GM19193 (cell line): ENCODE measurements at regions not wholly inside any gene's neighbourhood (a gene's known extent, or its start where the extent isn't known, plus 50 kb on each side); places are given as distances from the start of the nearest gene placed in this dataset.

Experiments used
- POLR2A ChIP-seq: IDR thresholded peaks from 4 replicates; pipeline ENCODE4 v1.6.1; 2011; ENCODE audit not compliant: insufficient read depth, insufficient read length; ENCODE audit errors: extremely low read depth

DNA sequence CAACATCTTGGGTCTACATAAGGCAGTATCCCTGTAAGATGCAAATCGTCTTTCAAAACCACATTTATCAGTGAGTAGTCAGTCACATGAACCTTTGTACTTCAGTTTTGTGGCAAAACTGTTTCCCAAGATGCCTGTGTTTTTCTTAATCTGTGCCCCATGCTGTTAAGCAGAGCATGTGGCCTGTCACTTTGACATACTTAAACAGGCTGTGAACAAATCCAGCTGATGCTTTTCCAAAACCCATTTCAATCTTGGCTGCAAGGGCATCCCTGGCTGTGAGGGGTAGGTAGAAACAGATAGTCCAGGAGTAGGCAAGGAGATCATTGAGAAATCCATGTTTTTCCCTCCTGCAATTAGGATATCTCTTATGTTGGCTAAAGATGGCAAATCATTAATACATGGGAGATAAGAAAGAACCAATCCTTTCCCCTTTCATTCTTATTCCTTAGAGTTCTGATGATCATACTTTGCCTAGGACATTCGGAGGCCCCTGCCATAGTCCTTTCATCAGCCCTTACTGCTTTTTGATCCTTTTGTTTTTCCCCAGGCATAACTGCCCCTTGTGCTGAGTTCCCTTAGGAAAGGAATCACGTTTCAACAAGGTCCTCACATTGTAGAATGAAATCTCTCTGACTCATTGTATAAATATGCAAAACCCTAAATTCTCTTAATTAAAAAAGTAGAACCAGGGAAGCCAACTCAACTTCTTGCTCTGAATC is 121.1 kb upstream of the EEA1 start:
- no peak for TF ChIP-seq POLR2A

DNA sequence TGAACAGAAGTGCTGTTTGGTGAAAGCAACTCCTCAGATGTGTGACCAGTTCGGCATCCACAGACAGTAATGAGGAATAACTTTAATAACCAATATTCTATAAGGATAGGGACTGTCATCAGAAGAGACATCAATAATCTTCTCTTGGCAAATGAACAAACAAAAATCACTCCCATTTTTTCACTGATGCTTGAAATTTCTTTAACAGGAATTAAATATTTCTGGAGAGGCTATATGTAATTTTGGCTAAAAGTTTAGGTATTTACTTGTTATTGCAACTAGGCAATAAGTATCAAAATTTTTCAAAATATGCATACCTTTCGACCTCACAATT is 121.6 kb upstream of the EEA1 start:
- TF ChIP-seq POLR2A, result no peak

DNA sequence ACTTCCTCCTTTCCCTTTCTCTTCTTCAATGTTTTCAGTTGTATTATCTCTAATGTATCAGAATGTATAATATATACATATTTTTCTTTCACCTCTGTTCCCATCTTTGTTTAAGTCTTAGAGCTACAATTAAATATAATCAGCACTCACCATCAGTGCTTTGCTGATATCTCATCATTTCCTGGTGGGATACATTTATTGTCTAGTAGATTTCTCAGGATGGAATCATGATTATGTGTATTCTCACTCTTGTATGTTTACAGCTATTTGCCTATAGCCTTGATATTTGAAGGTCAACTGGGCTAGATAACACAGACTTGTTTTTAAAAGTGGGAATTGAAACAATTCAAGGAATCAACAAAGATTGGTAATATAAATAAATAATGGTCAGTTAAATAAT is 124.9 kb upstream of the EEA1 start:
- TF ChIP-seq POLR2A, result no peak

DNA sequence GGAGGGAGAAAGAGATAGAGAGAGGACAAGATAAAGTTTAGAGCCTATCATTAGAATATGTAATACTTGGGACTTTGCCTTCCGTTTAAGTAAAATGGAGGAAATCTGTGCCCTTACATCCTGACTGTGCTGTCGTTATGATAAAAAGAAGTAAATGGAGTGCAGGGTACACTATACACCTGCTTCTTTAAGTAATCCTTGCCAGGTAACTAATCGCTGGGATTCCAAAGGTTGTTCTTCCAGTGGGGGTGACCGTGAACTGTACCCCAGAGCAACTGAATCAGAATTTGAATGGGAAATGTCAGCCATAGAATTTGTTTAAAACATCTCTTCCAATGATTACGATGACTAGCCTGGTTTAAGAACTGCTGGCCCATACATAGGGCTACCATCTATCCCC is 126.1 kb upstream of the EEA1 start:
- TF ChIP-seq POLR2A, result no peak

DNA sequence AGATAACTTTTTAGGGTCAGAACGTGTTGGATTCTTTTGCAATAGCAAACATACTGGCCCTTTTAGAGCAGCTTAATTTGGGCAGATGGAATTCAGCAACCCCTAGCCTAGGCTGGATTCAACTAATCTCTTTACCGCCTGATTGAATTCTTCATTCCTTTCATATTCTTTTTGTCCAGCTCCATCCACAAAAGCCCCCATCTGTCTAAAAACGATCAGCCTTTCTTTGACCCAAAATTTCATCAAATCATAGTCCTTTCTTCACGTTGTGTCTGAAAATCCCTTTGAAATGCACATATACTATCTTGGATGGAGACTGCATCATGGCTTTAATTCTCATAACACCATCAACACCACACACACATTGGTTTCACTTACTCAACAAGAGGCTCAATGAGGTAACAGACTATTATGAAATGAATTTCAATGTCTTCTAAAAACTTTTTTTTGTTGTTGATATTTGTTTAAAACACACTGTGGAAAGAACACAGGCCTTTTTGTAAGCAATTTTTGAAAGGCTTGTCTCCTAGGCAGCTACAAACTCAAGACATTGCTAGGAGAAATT is 128.0 kb upstream of the EEA1 start:
- no peak for TF ChIP-seq POLR2A

DNA sequence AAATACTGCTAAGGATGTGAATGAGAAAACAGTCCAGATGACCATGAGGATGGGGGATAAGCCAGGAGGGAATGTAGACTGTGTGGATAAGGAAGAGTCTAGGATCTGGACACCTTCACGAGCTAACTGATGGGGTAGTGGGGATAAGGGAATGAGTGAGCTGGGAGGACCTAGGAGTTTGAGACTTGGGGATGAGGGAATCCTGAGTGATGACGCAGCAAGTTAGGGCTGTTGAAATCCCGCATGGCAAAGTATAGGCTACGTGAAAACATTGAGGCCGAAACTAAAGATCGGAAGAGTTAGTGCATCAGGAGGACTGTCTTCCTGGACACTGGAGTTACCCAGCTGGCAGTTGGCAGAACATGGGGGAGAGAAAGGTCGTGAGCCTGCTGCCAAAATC is 129.2 kb upstream of the EEA1 start:
- no peak for TF ChIP-seq POLR2A

DNA sequence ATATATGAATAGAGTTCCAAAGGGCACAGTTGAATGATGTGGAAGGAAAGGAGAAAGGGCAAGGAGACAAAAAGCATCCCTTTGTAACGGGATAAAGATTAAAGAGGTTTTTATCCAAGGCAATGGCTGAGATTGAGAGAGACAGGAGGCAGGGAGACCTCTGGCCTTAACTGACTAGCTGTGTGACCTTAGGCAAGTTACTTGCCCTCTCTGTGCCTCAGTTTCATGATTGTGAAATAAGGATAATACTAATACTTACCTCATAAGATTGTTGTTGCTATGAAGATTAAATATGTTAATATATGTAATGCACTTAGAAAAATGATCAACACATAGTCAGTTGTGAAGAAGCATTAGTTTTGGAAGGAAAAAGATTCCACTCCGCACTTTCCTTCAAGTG is 130.2 kb upstream of the EEA1 start:
- no peak for TF ChIP-seq POLR2A

DNA sequence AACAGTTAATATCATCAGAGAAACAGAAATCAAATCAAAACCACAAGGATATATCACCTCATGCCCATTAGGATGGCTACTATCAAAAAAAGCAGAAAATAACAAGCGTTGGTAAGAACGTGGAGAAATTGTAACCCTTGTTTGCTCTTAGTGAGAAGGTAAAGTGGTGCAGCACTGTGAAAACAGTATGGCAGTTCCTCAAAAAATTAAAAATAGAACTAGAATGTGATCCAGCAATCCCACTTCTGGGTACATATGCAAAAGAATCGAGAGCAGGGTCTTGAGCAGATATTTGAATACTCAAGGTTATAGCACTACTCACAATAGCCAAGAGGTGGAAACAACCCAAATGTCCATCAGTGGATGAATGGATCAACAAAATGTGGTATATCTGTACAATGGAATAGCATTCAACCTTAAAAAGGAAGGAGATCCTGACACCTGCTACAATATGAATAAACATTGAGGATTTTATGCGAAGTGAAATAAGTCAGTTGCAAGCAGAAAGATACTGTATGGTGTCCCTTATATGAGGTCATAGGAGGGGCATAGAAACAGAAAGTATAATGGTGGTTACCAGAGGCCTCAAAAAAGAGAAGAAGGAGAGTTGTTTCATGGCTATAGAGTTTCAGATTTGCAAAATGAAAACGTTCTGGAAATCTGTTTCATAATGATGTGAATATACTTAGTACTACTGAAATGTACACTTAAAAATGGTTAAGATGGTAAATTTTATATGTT is 131.0 kb upstream of the EEA1 start:
- no peak for TF ChIP-seq POLR2A

DNA sequence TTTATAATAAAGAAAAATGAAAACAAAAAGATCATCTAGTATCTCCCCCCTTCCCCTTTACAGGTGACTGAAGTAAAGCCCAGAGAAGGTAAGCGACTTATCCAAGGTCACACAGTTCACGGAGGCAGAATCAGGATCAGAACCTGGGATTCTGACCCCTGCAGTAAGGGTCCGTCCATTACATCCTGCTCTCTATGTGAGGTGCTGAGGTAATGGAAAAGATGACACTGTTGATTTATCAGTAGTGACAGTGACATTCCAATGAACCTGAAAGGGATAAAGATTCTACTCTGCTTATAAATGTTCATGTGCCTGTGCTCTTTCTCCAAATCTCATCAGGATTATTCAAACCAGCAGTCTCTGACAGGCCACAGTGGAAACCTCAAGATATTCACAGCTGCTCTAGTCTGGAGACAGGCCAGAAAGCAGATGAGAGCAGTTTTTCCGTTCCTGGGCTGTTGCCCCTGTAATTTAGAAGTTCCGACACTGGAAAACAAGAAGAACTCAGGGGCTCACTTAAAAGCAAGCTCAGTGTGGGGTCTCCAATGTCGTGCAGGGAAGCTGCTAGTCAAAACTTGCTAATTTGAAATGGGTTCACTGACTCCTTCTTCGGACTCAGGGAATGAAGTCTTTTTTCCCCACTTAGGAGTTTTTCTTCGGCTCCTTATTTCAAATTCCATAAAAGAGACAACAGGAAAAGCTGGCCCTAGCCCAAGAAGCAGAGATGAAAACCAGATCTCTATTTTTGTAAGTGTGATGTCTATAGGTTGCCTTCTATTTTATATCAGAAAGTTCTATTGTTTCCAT is 131.8 kb upstream of the EEA1 start:
- no peak for TF ChIP-seq POLR2A

DNA sequence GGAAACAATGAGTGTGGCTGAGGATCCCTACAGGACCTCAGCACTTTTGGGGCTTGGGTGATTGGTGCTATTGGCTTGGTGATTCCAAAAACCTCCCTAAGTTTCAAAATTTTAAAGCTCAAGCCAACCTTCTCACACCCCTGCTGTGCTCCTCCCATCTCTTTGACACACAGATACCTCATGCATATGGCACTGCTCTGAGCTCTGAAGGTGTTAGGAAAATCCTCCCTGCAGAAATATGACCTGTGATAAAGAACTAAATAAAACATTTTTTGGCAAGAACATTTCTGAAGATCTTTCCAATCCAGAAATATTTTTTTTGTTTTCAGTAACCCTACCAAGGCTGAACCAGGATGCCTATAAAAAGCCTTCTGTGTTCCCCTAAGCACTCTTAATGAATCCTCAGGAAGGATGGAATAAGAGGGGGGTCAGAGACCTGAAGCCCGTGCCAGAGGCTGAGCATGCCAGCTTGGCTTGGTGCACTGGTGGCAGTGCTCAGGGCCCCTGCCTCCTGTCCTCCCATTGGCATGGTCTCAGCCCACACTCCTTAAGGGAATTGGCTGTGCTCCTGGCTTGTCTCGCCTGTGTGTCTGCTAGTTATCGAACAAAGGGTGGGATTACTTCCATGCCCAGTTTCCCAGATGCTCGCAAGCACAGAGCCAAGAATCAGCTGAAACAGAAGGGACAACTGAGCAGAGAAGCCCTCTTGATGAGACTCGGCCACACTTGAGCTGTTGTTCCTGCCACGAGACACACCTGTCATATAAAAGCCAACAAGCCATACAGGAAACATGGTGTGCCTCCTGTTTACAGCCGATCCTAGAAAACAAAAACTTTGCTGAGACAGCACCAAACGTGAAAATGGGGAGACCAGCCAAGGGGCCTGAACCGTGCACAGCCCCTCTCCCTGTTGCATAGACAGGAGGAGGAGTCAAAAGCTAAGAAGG is 132.7 kb upstream of the EEA1 start:
- no peak for TF ChIP-seq POLR2A

DNA sequence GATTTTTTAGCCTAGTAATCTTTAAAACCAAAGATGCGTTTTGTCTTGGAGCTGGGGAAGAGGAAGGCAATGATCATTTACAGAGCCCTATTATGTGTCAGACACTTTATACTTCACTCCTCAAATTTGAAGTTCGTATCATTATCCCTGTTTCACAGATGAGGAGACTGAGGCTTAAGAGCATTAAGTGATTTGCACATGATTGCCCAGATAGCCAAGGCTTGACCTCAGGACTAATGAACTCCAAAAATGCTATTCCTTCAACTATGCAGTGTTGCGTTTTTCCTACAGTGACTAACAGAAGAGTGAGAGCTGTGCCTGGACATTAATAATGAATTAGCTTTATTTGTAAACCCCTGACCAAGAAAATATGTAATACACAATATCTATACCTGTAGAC is 136.8 kb upstream of the EEA1 start:
- no peak for TF ChIP-seq POLR2A

DNA sequence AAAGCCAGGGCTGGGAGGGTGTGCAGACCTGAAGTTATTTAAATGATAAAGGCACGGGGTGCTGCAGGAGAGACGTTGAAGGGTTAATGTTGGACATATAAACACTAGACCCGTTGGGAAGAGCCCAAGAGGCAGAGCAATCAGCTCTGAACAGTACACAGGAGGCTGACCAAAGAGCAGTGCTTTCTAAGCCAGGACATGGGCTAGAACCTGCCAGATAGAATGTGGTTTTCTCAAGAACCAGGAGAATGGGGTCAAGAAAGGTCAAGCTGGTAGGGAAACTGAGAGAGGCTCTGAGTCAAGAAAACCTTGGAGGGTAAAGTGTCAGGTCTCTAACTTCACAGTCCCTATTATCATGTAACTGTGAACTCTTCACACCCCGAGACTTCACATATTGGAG is 143.2 kb upstream of the EEA1 start:
- no peak for TF ChIP-seq POLR2A

DNA sequence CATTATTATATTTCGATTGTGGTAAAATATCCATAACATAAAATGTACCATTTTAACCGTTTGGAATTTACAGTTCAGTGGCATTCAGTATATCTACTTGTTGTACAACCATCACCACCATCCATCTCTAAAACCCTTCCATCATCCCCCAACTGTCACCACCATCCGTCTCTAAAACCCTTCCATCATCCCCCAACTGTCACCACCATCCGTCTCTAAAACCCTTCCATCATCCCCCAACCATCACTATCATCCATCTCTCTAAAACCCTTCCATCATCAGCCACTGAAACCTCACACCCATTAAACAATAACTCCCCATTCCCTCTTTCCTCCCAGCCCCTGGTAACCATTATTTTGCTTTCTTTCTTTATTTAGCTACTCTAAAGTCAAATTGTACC is 144.2 kb upstream of the EEA1 start:
- no peak for TF ChIP-seq POLR2A

DNA sequence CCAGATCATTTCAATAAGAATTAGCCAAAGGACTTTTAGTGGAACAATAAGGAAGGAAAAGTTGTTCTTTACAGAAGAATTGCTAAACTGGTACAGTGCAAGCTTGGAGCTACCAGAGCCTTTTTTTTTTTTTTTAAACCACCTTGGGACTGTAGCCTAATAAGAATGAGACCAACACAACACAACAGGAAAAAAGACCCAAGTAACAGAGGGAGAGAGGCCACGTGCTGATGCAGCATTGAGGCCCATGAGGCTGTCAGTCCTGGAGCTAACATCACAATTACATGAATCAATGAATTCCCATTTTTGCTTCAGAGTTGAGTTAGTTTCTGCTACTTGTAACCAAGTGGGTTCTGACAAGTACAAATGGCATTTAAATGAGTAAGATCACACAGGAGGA is 149.0 kb upstream of the EEA1 start:
- TF ChIP-seq POLR2A, result no peak
